Upper lobe of left lung (tissue), 6 donors: ENCODE measurements at regions not wholly inside any gene's neighbourhood (a gene's known extent, or its start where the extent isn't known, plus 50 kb on each side); places are given as distances from the start of the nearest gene placed in this dataset.
A peak's percentile ranks its signal among the peaks of the same experiment; 100 is the strongest.
"Not testable (repeated sequence)": the region's sequence is repeated elsewhere in the genome, so short reads cannot be mapped to it uniquely, and the experiment has no call there.

ENCODE experiments used
- ATAC-seq, 2 donors: fragments of 200-7000 bp; cut with Tn5 transposase; one replicate each; pipeline ENCODE4 v1.9.1; 2022; ENCODE audit warnings: mild to moderate bottlenecking in 2 of 2, moderate library complexity in 2 of 2; ENCODE audit not compliant: low FRiP score in 2 of 2
- DNase-seq, 2 donors: peaks; one replicate each; pipeline ENCODE4 v3.0.0-alpha.2; 2019 to 2020
- H3K27ac ChIP-seq, 4 donors: fragments of 200-600 bp; sonication (generic); one replicate each; pipeline ENCODE4 v1.5.1; 2016 to 2019
- H3K27me3 ChIP-seq, 4 donors: fragments of 200-600 bp; sonication (generic); one replicate each; pipeline ENCODE4 v1.5.1; 2017 to 2019
- H3K36me3 ChIP-seq, 4 donors: fragments of 200-600 bp; sonication (generic); one replicate each; pipeline ENCODE4 v1.5.1; 2016 to 2019
- H3K4me1 ChIP-seq, 4 donors: fragments of 200-600 bp; sonication (generic); one replicate each; pipeline ENCODE4 v1.5.1; 2018 to 2019
- H3K4me3 ChIP-seq, 4 donors: fragments of 200-600 bp; sonication (generic); one replicate each; pipeline ENCODE4 v1.5.1; 2017 to 2019; ENCODE audit warnings: mild to moderate bottlenecking in 2 of 4, moderate library complexity in 1 of 4
- H3K9me3 ChIP-seq, 4 donors: fragments of 200-600 bp; sonication (generic); one replicate each; pipeline ENCODE4 v1.5.1; 2018 to 2019
- WGBS, 2 donors: methylation state at CpG; one replicate each; pipeline ENCODE4 v1.1.5; 2017 to 2018; 5-methylcytosine and 5-hydroxymethylcytosine counted together
- donor health status: DM: no; HTN: no; CAD: no; lungs with moderate emphysema.
- donor health status: DM: no; HTN: yes; CAD: no; lungs with severe emphysema.

DNA sequence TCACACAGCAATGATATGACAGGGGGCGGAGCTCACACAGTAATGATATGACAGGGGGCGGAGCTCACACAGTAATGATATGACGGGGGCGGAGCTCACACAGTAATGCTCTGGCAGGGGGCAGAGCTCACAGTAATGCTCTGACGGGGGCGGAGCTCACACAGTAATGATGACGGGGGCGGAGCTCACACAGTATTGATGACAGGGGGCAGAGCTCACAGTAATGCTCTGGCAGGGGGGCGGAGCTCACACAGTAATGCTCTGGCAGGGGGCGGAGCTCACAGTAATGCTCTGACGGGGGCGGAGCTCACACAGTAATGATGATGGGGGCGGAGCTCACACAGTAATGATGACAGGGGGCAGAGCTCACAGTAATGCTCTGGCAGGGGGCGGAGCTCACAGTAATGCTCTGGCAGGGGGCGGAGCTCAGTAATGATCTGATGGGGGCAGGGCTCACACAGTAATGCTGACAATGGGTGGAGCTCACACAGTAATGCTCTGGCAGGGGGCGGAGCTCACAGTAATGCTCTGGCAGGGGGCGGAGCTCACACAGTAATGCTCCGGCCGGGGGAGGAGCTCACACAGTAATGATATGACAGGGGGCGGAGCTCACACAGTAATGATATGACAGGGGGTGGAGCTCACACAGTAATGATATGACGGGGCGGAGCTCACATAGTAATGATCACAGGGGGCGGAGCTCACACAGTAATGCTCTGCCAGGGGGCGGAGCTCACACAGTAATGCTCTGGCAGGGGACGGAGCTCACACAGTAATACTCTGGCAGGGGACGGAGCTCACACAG, 52.8 kb upstream of the TNK2 start:
- H3K9me3 ChIP-seq, H3K4me3 ChIP-seq, H3K27me3 ChIP-seq, ATAC-seq, H3K4me1 ChIP-seq, DNase-seq, H3K27ac ChIP-seq: not testable (repeated sequence)
- H3K36me3 ChIP-seq, result peaks cover 4 to 36% (median 21%) of the 10 kb centered on the region in 4 donors
- 92 to 96% methylated on average over 23 of the region's 26 CpGs for WGBS, 2 donors

DNA sequence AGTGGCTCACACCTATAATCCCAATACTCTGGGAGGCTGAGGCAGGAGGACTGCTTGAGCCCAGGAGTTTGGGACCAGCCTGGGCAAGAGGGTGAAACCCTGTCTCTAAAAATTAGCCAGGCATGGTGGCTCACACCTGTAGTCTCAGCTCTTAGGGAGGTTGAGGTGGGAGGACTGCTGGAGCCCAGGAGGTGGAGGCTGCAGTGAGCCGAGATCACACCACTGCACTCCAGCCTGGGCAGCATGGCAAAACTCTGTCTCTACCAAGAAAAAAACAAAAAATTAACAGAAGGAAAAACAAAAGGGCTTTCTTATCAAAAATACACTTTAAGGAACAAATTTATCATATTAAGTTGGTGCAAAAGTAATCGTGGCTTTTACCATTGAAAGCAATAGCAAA, 51.8 kb upstream of the TNK2 start:
- H3K27ac ChIP-seq, H3K4me3 ChIP-seq, DNase-seq, H3K9me3 ChIP-seq, H3K27me3 ChIP-seq, H3K4me1 ChIP-seq: not testable (repeated sequence)
- WGBS, 2 donors, result 89 to 90% methylated on average over 2 of the region's 2 CpGs
- peak in 1 of 2 donors; percentile 39 for ATAC-seq
- H3K36me3 ChIP-seq, result peaks cover 4 to 26% (median 16%) of the 10 kb centered on the region in 4 donors

DNA sequence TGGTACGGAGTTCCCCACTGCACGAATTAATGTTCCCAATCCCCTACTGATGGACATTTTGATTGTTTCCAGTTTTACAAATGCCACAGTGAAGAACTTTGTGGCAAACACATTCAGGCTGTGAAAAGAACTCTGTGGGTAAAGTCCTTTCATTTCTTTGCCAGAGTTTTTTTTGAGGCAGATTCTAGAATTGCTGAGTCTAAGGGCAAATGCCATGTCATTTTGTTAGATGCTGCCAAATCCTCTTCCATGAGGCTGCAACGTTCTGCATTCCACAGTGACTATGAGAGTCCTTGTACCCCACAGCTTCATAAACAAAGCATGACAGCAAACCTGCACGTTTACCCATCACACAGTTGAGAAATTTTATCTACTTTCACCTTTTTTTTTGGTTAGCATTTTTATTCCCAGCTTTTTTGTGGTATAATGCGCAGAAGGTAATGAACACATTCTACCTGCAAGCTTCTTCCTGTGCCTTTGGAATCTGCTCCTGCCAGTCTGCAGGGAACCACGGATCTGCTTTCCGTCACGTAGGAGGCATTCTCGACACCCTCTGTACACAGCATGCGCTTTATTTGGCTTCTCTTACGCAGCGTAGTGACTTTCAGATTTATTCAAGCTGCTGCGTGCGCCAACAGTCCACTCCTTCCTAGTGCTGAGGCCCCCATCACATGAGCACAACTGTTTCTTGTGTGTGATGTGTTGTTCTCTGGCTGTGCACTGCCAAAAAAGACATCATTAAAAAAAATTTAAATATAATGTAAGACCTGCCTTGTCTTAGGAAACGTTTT, 51.2 kb upstream of the TNK2 start:
- H3K4me3 ChIP-seq, DNase-seq, H3K4me1 ChIP-seq, H3K9me3 ChIP-seq, H3K27me3 ChIP-seq, H3K27ac ChIP-seq: not testable (repeated sequence)
- H3K36me3 ChIP-seq, result peaks cover under 1 to 20% (median 10%) of the 10 kb centered on the region in 4 donors
- 70 to 77% methylated on average over 9 to 10 of the region's 15 CpGs for WGBS, 2 donors
- ATAC-seq, result peak; percentile 9 to 40

DNA sequence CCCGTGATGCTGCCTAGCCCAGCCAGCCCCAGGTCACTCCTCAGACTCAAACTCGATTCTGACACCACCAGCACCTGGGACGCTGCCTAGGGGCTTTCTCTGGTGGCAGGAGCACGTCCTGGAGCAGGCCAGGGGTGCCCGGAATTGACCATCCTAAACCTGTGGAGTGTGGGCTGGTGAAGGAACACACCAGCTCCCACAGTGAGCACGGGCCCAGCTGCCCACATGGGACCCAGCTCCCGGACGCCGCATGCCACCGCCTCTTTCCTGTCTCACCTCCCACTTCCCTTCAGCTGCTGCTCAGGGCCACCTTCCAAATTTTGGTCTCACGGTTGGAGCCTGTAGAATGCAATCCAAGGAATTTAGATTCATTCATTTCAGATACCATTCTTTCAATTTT, 50.4 kb upstream of the TNK2 start:
- not testable (repeated sequence) for ATAC-seq, H3K4me3 ChIP-seq, H3K9me3 ChIP-seq, H3K4me1 ChIP-seq, H3K27ac ChIP-seq, H3K27me3 ChIP-seq
- peak in 1 of 2 donors; percentile 61 for DNase-seq
- H3K36me3 ChIP-seq, result peaks cover 0 to 19% (median 9%) of the 10 kb centered on the region in 4 donors
- 39 to 60% methylated on average over 6 to 11 of the region's 11 CpGs for WGBS, 2 donors
